ENCODE measurements at regions not wholly inside any gene's neighbourhood (a gene's known extent, or its start where the extent isn't known, plus 50 kb on each side); places are given as distances from the start of the nearest gene placed in this dataset.

GRCh38 chrX:110444996-110445395, 86.3 kb downstream of the RTL9 start:
- no peaks in the 10 kb centered on the region for H3K36me3 ChIP-seq (replicated peaks; ENCODE audit: control insufficient read depth, insufficient read depth, low read length)
- H3K4me3 ChIP-seq (ENCODE audit: insufficient read depth, low read depth, low read length), result no peak overlapping the region
- no peak for DNase-seq
- no peaks in the 10 kb centered on the region; the same call in 1 of the 2 replicates for H3K27me3 ChIP-seq (ENCODE audit: control insufficient read depth, insufficient read depth, low read length)

- Histone ChIP-seq H3K4me3 (ENCODE audit: insufficient read depth, low read depth, low read length) (no peak overlapping the region), H3K27me3 (ENCODE audit: control insufficient read depth, insufficient read depth, low read length) (no peaks in the 10 kb centered on the region), H3K36me3 (replicated peaks; ENCODE audit: control insufficient read depth, insufficient read depth, low read length) (no peaks in the 10 kb centered on the region)
- DNase-seq, result peak; percentile 38
These were observed 89.8 kb downstream of the RTL9 start for GRCh38 chrX:110448459-110448858.

- Histone ChIP-seq H3K27me3 (ENCODE audit: control insufficient read depth, insufficient read depth, low read length) (no peaks in the 10 kb centered on the region), H3K4me3 (ENCODE audit: insufficient read depth, low read depth, low read length) (no peak overlapping the region), H3K36me3 (replicated peaks; ENCODE audit: control insufficient read depth, insufficient read depth, low read length) (no peaks in the 10 kb centered on the region)
- DNase-seq, result no peak
These were observed 90.7 kb downstream of the RTL9 start for GRCh38 chrX:110449312-110449711.

GRCh38 chrX:110450050-110450449, 91.4 kb downstream of the RTL9 start:
- Histone ChIP-seq H3K27me3 (ENCODE audit: control insufficient read depth, insufficient read depth, low read length) (no peaks in the 10 kb centered on the region), H3K4me3 (ENCODE audit: insufficient read depth, low read depth, low read length) (no peak overlapping the region), H3K36me3 (replicated peaks; ENCODE audit: control insufficient read depth, insufficient read depth, low read length) (no peaks in the 10 kb centered on the region)
- DNase-seq, result peak; percentile 72

GRCh38 chrX:110454336-110454735, 95.7 kb downstream of the RTL9 start:
- no peaks in the 10 kb centered on the region for H3K36me3 ChIP-seq (replicated peaks; ENCODE audit: control insufficient read depth, insufficient read depth, low read length)
- no peaks in the 10 kb centered on the region; the same call in 1 of the 2 replicates for H3K27me3 ChIP-seq (ENCODE audit: control insufficient read depth, insufficient read depth, low read length)
- no peak for DNase-seq

GRCh38 chrX:110462957-110463356, 104.3 kb downstream of the RTL9 start:
- Histone ChIP-seq H3K36me3 (replicated peaks; ENCODE audit: control insufficient read depth, insufficient read depth, low read length) (no peaks in the 10 kb centered on the region), H3K27me3 (ENCODE audit: control insufficient read depth, insufficient read depth, low read length) (no peaks in the 10 kb centered on the region), H3K4me3 (ENCODE audit: insufficient read depth, low read depth, low read length) (no peak overlapping the region)
- DNase-seq, result no peak

More at GRCh38 chrX:110454336-110454735, 95.7 kb downstream of the RTL9 start:
- H3K4me3 ChIP-seq (ENCODE audit: insufficient read depth, low read depth, low read length), result no peak overlapping the region

- H3K36me3 ChIP-seq (replicated peaks; ENCODE audit: control insufficient read depth, insufficient read depth, low read length), result no peaks in the 10 kb centered on the region
- H3K4me3 ChIP-seq (ENCODE audit: insufficient read depth, low read depth, low read length), result no peak overlapping the region
- no peaks in the 10 kb centered on the region for H3K27me3 ChIP-seq (ENCODE audit: control insufficient read depth, insufficient read depth, low read length)
- DNase-seq, result no peak
These were observed 108.1 kb downstream of the RTL9 start for GRCh38 chrX:110466790-110467189.

GRCh38 chrX:110472265-110472664, 113.6 kb downstream of the RTL9 start:
- H3K36me3 ChIP-seq (replicated peaks; ENCODE audit: control insufficient read depth, insufficient read depth, low read length), result no peaks in the 10 kb centered on the region
- no peak for DNase-seq

GRCh38 chrX:110477593-110478228, 119.1 kb downstream of the RTL9 start:
- no peak for DNase-seq
- Histone ChIP-seq H3K36me3 (replicated peaks; ENCODE audit: control insufficient read depth, insufficient read depth, low read length) (no peaks in the 10 kb centered on the region), H3K4me3 (ENCODE audit: insufficient read depth, low read depth, low read length) (no peak overlapping the region), H3K27me3 (ENCODE audit: control insufficient read depth, insufficient read depth, low read length) (no peaks in the 10 kb centered on the region)

More at GRCh38 chrX:110472265-110472664, 113.6 kb downstream of the RTL9 start:
- no peak overlapping the region for H3K4me3 ChIP-seq (ENCODE audit: insufficient read depth, low read depth, low read length)
- no peaks in the 10 kb centered on the region for H3K27me3 ChIP-seq (ENCODE audit: control insufficient read depth, insufficient read depth, low read length)

GRCh38 chrX:110491846-110492620, 133.4 kb downstream of the RTL9 start:
- H3K27me3 ChIP-seq (ENCODE audit: control insufficient read depth, insufficient read depth, low read length), result no peaks in the 10 kb centered on the region
- DNase-seq, result no peak
- no peak overlapping the region for H3K4me3 ChIP-seq (ENCODE audit: insufficient read depth, low read depth, low read length)
- H3K36me3 ChIP-seq (replicated peaks; ENCODE audit: control insufficient read depth, insufficient read depth, low read length), result no peaks in the 10 kb centered on the region

- Histone ChIP-seq H3K4me3 (ENCODE audit: insufficient read depth, low read depth, low read length) (no peak overlapping the region), H3K36me3 (replicated peaks; ENCODE audit: control insufficient read depth, insufficient read depth, low read length) (no peaks in the 10 kb centered on the region), H3K27me3 (ENCODE audit: control insufficient read depth, insufficient read depth, low read length) (no peaks in the 10 kb centered on the region)
- no peak for DNase-seq
These were observed 146.3 kb downstream of the RTL9 start for GRCh38 chrX:110504947-110505346.

- DNase-seq, result peak; percentile 8
- H3K4me3 ChIP-seq (ENCODE audit: insufficient read depth, low read depth, low read length), result no peak overlapping the region
- H3K36me3 ChIP-seq (replicated peaks; ENCODE audit: control insufficient read depth, insufficient read depth, low read length), result no peaks in the 10 kb centered on the region
These were observed 151.3 kb downstream of the RTL9 start for GRCh38 chrX:110509755-110510532.

GRCh38 chrX:110511238-110511637, 152.6 kb downstream of the RTL9 start:
- no peak overlapping the region for H3K4me3 ChIP-seq (ENCODE audit: insufficient read depth, low read depth, low read length)

More at GRCh38 chrX:110509755-110510532, 151.3 kb downstream of the RTL9 start:
- H3K27me3 ChIP-seq (ENCODE audit: control insufficient read depth, insufficient read depth, low read length), result no peaks in the 10 kb centered on the region

GRCh38 chrX:110512341-110512740, 153.7 kb downstream of the RTL9 start:
- Histone ChIP-seq H3K36me3 (replicated peaks; ENCODE audit: control insufficient read depth, insufficient read depth, low read length) (no peaks in the 10 kb centered on the region), H3K27me3 (ENCODE audit: control insufficient read depth, insufficient read depth, low read length) (no peaks in the 10 kb centered on the region), H3K4me3 (ENCODE audit: insufficient read depth, low read depth, low read length) (no peak overlapping the region)
- no peak for DNase-seq

More at GRCh38 chrX:110511238-110511637, 152.6 kb downstream of the RTL9 start:
- H3K36me3 ChIP-seq (replicated peaks; ENCODE audit: control insufficient read depth, insufficient read depth, low read length), result no peaks in the 10 kb centered on the region
- no peak for DNase-seq
- H3K27me3 ChIP-seq (ENCODE audit: control insufficient read depth, insufficient read depth, low read length), result no peaks in the 10 kb centered on the region
